Activated naive CD8-positive, alpha-beta T cell treated with anti-CD3 and anti-CD28 coated beads, Interleukin-2, amount 50 U/mL, for 24 hours (primary cell): ENCODE measurements at regions not wholly inside any gene's neighbourhood (a gene's known extent, or its start where the extent isn't known, plus 50 kb on each side); places are given as distances from the start of the nearest gene placed in this dataset.

Experiments used
- ATAC-seq: fragments of 150-1000 bp; cut with Tn5 transposase; one replicate; pipeline ENCODE4 v1.10.0; 2021
- DNase-seq: peaks from one replicate; pipeline ENCODE4 v3.0.0; 2021
- H3K27ac Mint-ChIP-seq: one replicate; pipeline ENCODE4 v1.8.0; 2021; ENCODE audit warnings: mild to moderate bottlenecking, mixed read lengths
- H3K27me3 Mint-ChIP-seq: one replicate; pipeline ENCODE4 v1.8.0; 2021; ENCODE audit warnings: mixed read lengths
- H3K36me3 Mint-ChIP-seq: one replicate; pipeline ENCODE4 v1.8.0; 2021; ENCODE audit warnings: low read depth, mixed read lengths
- H3K4me1 Mint-ChIP-seq: one replicate; pipeline ENCODE4 v1.8.0; 2021; ENCODE audit warnings: mixed read lengths
- H3K4me3 Mint-ChIP-seq: one replicate; pipeline ENCODE4 v1.8.0; 2021; ENCODE audit warnings: mild to moderate bottlenecking, moderate library complexity, mixed read lengths
- H3K9me3 Mint-ChIP-seq: one replicate; pipeline ENCODE4 v1.8.0; 2021; ENCODE audit warnings: mixed read lengths

DNA sequence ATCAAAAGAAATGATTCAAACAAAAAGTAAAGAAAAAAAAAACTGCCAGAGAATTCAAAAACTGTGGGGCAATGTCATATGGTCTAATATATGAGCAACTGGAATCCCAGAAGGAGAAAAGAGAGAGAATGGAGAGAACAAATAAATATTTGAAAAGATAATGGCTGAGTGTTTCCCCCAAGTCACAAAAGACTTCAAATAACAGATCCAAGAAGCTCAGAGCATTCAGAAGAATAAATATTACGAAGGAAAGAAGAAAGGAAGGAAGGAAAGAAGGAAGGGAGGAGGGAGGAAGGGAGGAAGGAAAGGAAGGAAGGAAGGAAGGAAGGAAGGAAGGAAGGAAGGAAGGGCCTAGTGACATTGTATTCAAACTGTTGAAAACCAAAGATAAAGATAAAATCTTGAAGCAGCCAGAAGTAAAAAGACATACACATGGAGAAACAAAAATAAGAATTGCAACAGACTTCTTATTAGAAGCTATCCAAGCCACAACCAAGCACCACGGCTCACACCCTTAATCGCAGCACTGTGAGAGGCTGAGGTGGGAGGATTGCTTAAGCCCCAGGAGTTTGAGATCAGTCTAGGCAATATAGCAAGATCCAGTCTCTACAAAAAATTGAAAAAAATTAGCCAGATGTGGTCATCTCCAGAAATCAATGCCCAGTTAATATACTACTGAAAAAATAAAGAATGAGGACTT lies 118.9 kb upstream of the IGSF10 start:
- H3K4me3 Mint-ChIP-seq = no peak overlapping the region

DNA sequence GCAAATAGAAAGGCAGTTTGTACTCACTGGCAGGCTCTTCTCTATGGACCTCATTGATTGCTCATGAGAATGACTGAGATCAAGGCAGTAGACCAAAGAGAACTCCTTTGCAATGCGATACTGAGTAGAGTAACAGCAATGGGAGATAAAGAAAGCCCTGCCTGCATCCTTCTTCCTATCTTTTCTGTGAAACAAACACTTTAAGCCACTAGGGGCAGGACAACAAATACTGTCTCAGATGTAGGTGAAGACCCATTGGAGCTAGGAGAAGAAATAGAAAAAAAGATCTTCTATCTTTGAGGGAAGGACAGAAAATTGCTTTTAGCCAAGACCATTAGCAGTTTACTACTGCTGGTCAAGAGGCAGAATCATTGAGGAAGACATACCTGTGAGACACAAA lies 117.6 kb upstream of the IGSF10 start:
- H3K36me3 Mint-ChIP-seq = no peaks in the 10 kb centered on the region
- no peak overlapping the region for H3K27ac Mint-ChIP-seq
- no peaks in the 10 kb centered on the region for H3K9me3 Mint-ChIP-seq
- H3K27me3 Mint-ChIP-seq = no peaks in the 10 kb centered on the region
- DNase-seq (no peak), ATAC-seq (no peak)
- no peaks in the 10 kb centered on the region for H3K4me1 Mint-ChIP-seq
- no peak overlapping the region for H3K4me3 Mint-ChIP-seq

More for the DNA sequence above, 118.9 kb upstream of the IGSF10 start:
- Mint-ChIP-seq H3K27me3 (peaks cover 4% of the 10 kb centered on the region), H3K9me3 (no peaks in the 10 kb centered on the region), H3K36me3 (no peaks in the 10 kb centered on the region), H3K27ac (no peak overlapping the region), H3K4me1 (no peaks in the 10 kb centered on the region)
- ATAC-seq = no peak
- DNase-seq = no peak

DNA sequence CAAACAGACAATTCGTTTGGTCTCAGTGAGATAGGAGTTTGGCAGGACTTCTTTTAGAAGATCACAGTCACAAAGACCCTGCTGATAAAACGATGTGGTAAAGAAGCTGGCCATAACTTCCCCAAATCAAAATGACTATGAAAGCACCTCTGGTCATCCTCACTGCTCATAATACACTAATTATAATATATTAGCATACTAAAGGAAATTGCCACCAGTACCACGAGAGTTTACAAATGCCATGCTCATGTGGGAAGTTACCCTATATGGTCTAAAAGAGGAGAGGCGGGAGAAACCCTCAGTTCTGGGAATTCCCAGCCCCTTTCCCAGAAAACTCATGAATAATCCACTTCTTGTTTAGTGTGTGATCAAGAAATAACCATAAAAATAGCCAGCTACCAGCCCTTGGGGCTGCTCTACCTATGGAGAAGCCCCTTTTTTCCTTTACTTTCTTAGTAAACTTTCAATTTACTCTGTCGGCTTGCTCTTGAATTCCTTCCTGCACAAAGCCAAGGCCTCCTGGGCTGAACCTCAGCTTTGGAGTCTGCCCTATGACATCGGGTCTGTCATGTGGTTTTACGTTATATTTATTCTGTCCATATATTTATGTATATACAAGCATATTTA lies 115.8 kb upstream of the IGSF10 start:
- H3K9me3 Mint-ChIP-seq = no peaks in the 10 kb centered on the region
- no peak for DNase-seq
- no peaks in the 10 kb centered on the region for H3K36me3 Mint-ChIP-seq
- no peak overlapping the region for H3K4me3 Mint-ChIP-seq
- H3K4me1 Mint-ChIP-seq = no peaks in the 10 kb centered on the region
- H3K27ac Mint-ChIP-seq = no peak overlapping the region
- ATAC-seq = no peak
- H3K27me3 Mint-ChIP-seq = peaks cover 1% of the 10 kb centered on the region

DNA sequence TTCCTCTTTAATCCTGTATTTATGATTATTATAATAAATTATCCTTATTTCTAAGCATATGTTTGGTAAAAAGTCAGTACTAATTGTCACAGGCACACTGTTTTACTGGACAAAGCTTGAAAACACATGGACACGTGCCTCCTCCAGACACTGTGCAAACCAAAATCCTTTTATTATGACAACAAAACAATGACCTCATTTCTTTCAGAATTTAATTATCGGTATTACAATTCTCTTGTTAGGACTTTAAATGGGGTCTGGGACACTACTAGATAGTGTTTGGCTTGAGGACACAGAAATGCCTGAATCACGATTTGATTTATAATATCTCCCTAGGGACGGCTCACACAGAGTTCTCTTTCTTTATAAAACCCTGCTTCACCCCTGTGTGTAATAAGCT lies 107.3 kb upstream of the IGSF10 start:
- DNase-seq = no peak
- Mint-ChIP-seq H3K36me3 (no peaks in the 10 kb centered on the region), H3K4me3 (no peak overlapping the region), H3K9me3 (no peaks in the 10 kb centered on the region), H3K4me1 (no peaks in the 10 kb centered on the region), H3K27me3 (peaks cover 1% of the 10 kb centered on the region), H3K27ac (no peak overlapping the region)
- no peak for ATAC-seq

DNA sequence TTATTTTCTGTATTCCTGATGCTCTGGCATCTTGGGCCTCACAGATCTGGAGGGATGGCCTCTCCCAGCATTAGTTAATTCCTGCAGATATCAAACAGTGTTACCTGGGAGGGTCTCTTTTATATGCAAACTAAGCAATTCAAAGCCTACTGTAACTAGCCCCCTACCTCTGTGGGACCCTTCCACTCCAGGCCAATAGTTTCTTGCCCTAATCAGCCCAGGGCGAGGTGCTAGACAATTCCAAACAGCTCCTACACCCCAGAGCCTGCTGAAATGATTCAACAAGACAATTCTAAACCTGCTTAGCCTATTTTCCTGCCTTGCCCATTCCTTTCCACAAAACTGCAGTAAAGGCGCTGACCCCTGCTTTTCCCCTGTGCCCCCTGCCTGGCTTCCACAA lies 106.6 kb upstream of the IGSF10 start:
- no peak overlapping the region for H3K27ac Mint-ChIP-seq
- no peaks in the 10 kb centered on the region for H3K4me1 Mint-ChIP-seq
- ATAC-seq = no peak
- no peaks in the 10 kb centered on the region for H3K36me3 Mint-ChIP-seq
- H3K9me3 Mint-ChIP-seq = no peaks in the 10 kb centered on the region
- no peak overlapping the region for H3K4me3 Mint-ChIP-seq
- H3K27me3 Mint-ChIP-seq = peaks cover 1% of the 10 kb centered on the region
- DNase-seq = no peak

DNA sequence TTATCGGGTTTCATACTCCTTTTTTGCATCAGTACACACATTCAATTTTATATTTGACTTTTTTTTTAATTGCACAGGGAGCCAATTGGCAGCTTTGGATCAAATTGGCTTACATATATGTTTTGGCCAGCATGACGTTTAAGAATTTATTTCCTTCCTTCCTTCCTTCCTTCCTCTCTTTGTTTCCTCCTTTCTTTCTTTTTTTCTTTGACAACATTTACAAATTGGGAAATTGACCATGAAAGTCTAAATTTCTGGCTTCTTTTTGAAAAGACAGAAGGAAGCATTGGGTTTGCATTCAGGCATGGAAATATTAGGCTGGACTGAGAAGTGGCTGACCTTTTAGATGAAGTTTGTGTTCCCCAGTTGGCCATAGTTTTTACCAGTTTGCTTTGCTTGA lies 103.4 kb upstream of the IGSF10 start:
- DNase-seq (no peak), ATAC-seq (no peak)
- H3K36me3 Mint-ChIP-seq = no peaks in the 10 kb centered on the region
- H3K4me3 Mint-ChIP-seq = no peak overlapping the region
- H3K27me3 Mint-ChIP-seq = no peaks in the 10 kb centered on the region
- no peak overlapping the region for H3K27ac Mint-ChIP-seq
- no peaks in the 10 kb centered on the region for H3K9me3 Mint-ChIP-seq
- peaks cover 3% of the 10 kb centered on the region for H3K4me1 Mint-ChIP-seq

DNA sequence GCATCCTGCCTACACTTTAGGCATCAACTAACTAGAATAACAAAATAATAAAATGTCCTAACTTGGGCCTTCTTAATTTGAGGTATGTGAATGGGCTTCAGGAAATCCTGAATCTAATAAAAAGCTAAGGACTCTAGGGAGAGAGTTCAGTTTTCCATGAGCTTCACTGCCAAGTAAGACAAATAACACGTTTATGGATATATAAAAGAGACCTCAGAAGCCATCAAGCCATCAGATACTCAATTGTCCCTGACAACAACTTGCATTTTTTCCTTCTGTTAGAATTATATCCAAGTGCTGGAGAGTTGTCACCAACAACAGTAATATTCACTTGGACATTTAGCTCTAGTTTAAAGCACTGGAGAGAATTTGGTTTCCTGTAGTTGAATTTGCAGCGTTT lies 102.4 kb upstream of the IGSF10 start:
- no peak for ATAC-seq
- H3K4me1 Mint-ChIP-seq = peaks cover 3% of the 10 kb centered on the region
- no peak overlapping the region for H3K4me3 Mint-ChIP-seq
- H3K9me3 Mint-ChIP-seq = no peaks in the 10 kb centered on the region
- no peaks in the 10 kb centered on the region for H3K36me3 Mint-ChIP-seq
- no peak for DNase-seq
- no peaks in the 10 kb centered on the region for H3K27me3 Mint-ChIP-seq
- H3K27ac Mint-ChIP-seq = no peak overlapping the region

DNA sequence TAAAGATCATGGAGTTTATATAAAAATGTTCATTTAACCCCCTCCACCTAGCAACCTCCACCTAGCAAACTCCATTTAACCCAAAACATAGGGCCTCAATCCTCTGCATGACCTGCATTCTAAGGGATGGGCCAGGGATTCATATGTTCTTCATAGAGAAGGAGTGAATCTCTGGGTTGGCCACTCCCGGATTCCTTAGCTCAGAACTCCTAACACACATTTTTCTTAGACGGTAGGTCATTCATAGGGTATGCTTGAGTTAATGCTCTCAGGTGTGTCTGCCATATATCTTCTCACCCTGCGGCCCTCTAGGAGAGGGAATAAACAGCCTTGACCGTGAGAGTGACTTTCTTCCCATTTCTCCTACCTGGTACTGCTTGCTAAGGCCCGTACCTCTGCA lies 102.0 kb upstream of the IGSF10 start:
- H3K27me3 Mint-ChIP-seq = no peaks in the 10 kb centered on the region

DNA sequence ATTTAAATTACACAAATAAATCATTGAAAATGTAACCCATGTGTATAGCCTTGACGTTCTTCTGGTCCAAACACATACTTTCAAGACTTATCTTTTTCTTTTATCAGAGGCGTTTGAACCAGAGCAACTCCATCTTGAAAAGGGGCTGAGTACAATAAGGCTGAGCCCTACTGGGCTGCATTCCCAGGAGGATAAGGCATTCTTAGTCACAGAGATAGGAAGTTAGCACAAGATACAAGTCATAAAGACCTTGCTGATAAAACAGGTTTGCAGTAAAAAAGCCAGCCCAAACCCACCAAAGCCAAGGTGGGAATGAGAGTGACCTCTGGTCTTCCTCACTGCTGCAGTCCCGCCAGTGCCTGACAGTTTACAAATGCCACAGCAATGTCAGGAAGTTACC lies 101.0 kb upstream of the IGSF10 start:
- Mint-ChIP-seq H3K9me3 (no peaks in the 10 kb centered on the region), H3K4me3 (no peak overlapping the region), H3K36me3 (no peaks in the 10 kb centered on the region), H3K4me1 (peaks cover 3% of the 10 kb centered on the region), H3K27ac (no peak overlapping the region), H3K27me3 (no peaks in the 10 kb centered on the region)
- DNase-seq = no peak
- ATAC-seq = no peak

More for the DNA sequence above, 102.0 kb upstream of the IGSF10 start:
- H3K4me3 Mint-ChIP-seq = no peak overlapping the region
- DNase-seq (no peak), ATAC-seq (no peak)
- H3K9me3 Mint-ChIP-seq = no peaks in the 10 kb centered on the region
- H3K27ac Mint-ChIP-seq = no peak overlapping the region
- H3K4me1 Mint-ChIP-seq = peaks cover 3% of the 10 kb centered on the region
- H3K36me3 Mint-ChIP-seq = no peaks in the 10 kb centered on the region

DNA sequence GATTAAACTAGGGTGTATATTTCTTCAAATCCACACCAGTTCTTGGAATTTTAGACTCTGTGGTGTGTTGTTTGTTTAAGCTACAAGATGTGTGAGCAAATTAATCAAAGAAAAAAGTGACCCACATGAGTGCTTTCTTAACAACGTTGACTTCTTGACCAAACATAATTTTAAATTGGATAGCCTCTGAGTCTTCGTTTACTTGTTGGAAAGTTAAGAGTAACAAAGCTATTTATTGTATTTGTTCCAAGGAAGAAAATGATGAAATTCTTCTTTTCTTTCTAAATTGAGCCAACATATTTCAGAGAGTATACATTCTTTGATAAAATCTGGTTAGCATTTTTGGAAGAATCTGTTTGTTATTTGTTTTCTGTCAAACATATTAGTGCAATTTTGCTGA lies 99.9 kb upstream of the IGSF10 start:
- no peaks in the 10 kb centered on the region for H3K9me3 Mint-ChIP-seq
- H3K4me1 Mint-ChIP-seq = peaks cover 3% of the 10 kb centered on the region
- H3K4me3 Mint-ChIP-seq = no peak overlapping the region
- H3K27ac Mint-ChIP-seq = no peak overlapping the region
- H3K36me3 Mint-ChIP-seq = no peaks in the 10 kb centered on the region
- no peaks in the 10 kb centered on the region for H3K27me3 Mint-ChIP-seq
- no peak for DNase-seq
- no peak for ATAC-seq

DNA sequence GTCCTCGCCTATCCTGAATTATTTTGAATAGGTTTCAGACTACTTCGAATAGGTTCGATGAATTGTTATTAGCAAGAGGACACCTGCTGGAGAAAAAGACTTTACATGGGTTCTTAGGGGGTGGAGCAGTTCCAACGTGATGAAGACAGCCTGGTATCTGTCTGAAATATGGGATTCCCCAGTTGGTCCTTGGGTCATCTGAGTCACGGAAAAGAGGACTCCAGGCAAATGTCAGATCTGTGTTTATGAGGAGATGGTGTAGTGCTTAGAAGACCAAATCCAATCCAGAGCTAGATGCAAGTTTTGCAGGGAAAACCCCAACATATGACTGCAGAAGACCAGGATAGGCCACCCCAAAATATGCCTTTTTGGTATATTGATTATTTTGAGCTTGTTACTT lies 98.9 kb upstream of the IGSF10 start:
- DNase-seq (no peak), ATAC-seq (peak; percentile 82)
- H3K27ac Mint-ChIP-seq = no peak overlapping the region
- H3K27me3 Mint-ChIP-seq = no peaks in the 10 kb centered on the region
- no peaks in the 10 kb centered on the region for H3K36me3 Mint-ChIP-seq
- no peak overlapping the region for H3K4me3 Mint-ChIP-seq
- peaks cover 3% of the 10 kb centered on the region for H3K4me1 Mint-ChIP-seq
- H3K9me3 Mint-ChIP-seq = no peaks in the 10 kb centered on the region

DNA sequence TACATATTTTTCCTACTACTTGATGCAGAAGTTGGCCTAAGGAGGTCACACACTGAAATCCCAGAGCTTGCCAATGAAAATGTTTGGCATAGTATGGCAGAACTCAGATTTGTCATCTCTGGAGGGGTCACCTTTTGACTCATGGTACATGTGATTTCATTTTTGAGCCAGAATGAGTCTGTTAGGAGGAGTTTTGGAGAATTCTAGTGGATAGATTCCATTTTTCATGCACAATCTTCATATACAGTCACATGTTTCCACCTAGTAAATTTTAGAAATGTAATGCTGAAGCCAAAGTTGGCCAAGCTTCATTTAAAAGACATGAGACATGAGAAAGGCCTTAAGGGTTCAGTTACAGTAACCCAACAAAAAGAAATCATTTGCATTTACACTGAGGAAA lies 97.8 kb upstream of the IGSF10 start:
- Mint-ChIP-seq H3K4me3 (no peak overlapping the region), H3K4me1 (peaks cover 3% of the 10 kb centered on the region), H3K27ac (no peak overlapping the region), H3K9me3 (no peaks in the 10 kb centered on the region), H3K36me3 (no peaks in the 10 kb centered on the region), H3K27me3 (no peaks in the 10 kb centered on the region)
- DNase-seq (no peak), ATAC-seq (no peak)

DNA sequence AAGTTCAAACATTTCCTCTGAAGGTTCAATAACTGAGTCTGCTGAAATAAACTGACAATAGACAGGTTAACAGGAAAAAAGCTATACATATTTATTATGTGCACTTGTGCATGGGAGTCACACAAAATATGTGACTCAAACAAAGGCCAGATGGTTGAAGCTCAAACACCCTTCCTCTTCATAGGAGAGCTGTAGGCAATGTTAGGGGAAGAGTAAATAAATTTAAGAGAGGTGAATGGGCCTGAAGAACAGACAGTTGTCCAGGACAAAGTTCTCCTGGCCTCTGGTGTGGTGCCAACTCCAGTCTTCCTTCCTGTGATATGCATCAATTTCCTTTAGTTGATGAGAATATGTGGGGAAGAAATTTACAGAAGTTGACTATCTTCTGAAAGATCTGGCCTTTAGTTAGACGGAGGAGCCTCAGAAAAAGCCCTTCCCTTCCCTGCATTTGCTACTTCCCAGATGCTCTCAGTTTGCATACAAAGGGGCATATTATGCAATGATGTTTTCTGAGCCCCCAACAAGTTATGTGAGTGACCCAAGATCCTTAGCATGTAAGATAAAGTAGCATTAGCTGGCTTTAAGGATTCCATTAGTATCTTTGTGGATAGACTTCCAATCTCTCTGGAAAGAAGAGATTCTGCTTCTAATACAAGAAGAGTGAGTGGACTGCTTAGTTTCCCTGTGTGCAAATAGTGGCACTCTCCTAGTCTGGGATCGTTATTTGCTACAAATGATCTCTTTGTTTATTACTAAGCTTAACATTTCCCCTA lies 96.4 kb upstream of the IGSF10 start:
- H3K36me3 Mint-ChIP-seq = no peaks in the 10 kb centered on the region
- no peaks in the 10 kb centered on the region for H3K27me3 Mint-ChIP-seq
- H3K9me3 Mint-ChIP-seq = no peaks in the 10 kb centered on the region
- no peak overlapping the region for H3K27ac Mint-ChIP-seq
- ATAC-seq (no peak), DNase-seq (no peak)
- no peak overlapping the region for H3K4me3 Mint-ChIP-seq
- H3K4me1 Mint-ChIP-seq = peaks cover 3% of the 10 kb centered on the region

DNA sequence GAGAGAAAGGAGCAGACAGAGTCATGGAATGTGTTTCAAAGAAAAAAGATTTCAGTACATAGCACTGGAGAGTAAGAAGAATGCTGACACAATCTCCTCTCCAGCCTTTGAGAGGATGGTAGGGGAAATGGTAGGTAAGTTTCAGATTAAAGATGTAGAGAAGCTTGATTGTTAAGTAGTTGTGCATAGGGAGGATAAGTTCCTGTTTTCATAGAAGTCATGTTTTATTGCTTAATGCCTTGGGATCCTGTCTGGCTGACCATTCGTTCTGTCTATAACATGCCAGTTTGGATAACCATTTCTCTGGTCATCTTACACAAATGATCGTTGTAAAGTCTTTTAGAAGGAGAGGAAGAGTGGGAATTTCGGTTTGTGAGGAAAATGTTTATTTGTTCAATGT lies 95.7 kb upstream of the IGSF10 start:
- H3K9me3 Mint-ChIP-seq = no peaks in the 10 kb centered on the region
- DNase-seq (no peak), ATAC-seq (no peak)
- H3K36me3 Mint-ChIP-seq = no peaks in the 10 kb centered on the region
- no peak overlapping the region for H3K4me3 Mint-ChIP-seq
- H3K27ac Mint-ChIP-seq = no peak overlapping the region
- no peaks in the 10 kb centered on the region for H3K27me3 Mint-ChIP-seq
- H3K4me1 Mint-ChIP-seq = peaks cover 3% of the 10 kb centered on the region

DNA sequence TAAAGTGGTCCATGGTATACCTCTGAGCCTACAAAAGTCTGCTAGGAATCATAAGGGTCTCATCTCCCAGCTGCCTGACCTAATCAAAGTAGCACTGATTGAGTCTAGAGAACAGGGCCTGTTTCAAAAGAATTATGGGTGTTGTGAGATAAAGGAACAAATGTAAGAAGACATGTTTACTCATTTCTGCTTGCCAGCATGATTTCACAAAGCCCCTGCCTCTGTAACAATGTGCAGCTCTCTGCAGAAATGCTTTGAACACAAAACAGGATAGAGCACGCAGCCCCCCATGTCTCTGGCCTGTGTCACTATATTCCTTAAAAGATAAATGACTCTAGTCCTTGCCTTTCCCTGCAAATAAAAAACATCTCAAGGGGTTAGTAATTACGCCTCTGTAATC lies 94.7 kb upstream of the IGSF10 start:
- H3K27ac Mint-ChIP-seq = no peak overlapping the region
- peaks cover 3% of the 10 kb centered on the region for H3K4me1 Mint-ChIP-seq
- no peak overlapping the region for H3K4me3 Mint-ChIP-seq
- DNase-seq (no peak), ATAC-seq (no peak)
- H3K27me3 Mint-ChIP-seq = no peaks in the 10 kb centered on the region
- H3K9me3 Mint-ChIP-seq = no peaks in the 10 kb centered on the region
- no peaks in the 10 kb centered on the region for H3K36me3 Mint-ChIP-seq
